ENCODE measurements at regions not wholly inside any gene's neighbourhood (a gene's known extent, or its start where the extent isn't known, plus 50 kb on each side); places are given as distances from the start of the nearest gene placed in this dataset.

GRCh38 chr5:159385536-159385935, 55.2 kb upstream of the IL12B start:
- no peak for TF ChIP-seq ZFX (IDR thresholded peaks at IDR 0.05; ENCODE audit: borderline replicate concordance)
- TF ChIP-seq, protein P1, sequence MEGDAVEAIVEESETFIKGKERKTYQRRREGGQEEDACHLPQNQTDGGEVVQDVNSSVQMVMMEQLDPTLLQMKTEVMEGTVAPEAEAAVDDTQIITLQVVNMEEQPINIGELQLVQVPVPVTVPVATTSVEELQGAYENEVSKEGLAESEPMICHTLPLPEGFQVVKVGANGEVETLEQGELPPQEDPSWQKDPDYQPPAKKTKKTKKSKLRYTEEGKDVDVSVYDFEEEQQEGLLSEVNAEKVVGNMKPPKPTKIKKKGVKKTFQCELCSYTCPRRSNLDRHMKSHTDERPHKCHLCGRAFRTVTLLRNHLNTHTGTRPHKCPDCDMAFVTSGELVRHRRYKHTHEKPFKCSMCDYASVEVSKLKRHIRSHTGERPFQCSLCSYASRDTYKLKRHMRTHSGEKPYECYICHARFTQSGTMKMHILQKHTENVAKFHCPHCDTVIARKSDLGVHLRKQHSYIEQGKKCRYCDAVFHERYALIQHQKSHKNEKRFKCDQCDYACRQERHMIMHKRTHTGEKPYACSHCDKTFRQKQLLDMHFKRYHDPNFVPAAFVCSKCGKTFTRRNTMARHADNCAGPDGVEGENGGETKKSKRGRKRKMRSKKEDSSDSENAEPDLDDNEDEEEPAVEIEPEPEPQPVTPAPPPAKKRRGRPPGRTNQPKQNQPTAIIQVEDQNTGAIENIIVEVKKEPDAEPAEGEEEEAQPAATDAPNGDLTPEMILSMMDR (IDR thresholded peaks at IDR 0.05), result no peak

DNA sequence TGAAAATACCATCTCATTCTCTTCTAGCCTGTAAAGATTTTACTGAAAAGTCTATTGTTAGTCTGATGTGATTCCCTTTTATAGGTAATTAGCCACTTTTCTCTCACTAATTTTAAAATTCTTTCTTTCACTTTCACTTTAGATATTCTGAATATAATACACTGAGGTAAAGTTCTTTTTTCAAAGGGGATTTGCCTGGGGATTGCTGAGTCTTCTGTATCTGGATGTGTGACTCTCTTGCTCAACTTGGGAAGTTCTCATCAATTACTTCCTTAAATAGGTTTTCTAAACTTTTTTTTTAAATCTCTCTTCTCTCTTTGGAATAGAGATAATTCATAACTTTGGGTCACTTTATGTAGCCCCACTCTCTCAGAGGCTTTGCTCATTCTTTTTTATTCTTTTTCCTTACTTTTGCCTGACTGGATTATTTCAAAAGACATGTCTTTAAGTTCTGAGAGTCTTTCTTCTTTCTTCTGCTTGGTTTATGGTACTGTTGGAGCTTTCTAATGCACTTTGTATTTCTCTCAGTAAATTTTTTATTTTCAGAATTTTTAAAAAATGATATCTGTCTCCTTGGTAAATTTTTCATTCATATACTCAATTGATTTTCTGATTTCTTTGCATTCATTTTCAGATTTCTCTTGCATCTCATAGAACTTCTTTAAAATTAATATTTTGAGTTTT, 55.9 kb upstream of the IL12B start:
- TF ChIP-seq ZFX (IDR thresholded peaks at IDR 0.05; ENCODE audit: borderline replicate concordance), result no peak
- TF ChIP-seq, protein P1 (IDR thresholded peaks at IDR 0.05), result no peak
- no peak overlapping the region for H3K27ac ChIP-seq

More at GRCh38 chr5:159385536-159385935, 55.2 kb upstream of the IL12B start:
- no peak overlapping the region for H3K27ac ChIP-seq

GRCh38 chr5:159392871-159393270, 62.6 kb upstream of the IL12B start:
- no peak for TF ChIP-seq ZFX (IDR thresholded peaks at IDR 0.05; ENCODE audit: borderline replicate concordance)
- TF ChIP-seq, protein P1 (IDR thresholded peaks at IDR 0.05), result no peak
- H3K27ac ChIP-seq, result no peak overlapping the region

- no peak for TF ChIP-seq ZFX (IDR thresholded peaks at IDR 0.05; ENCODE audit: borderline replicate concordance)
- TF ChIP-seq, protein P1 (IDR thresholded peaks at IDR 0.05), result no peak
These were observed 63.6 kb upstream of the IL12B start for GRCh38 chr5:159393854-159394274.

GRCh38 chr5:159395202-159395601, 64.9 kb upstream of the IL12B start:
- TF ChIP-seq, protein P1 (IDR thresholded peaks at IDR 0.05), result no peak
- no peak for TF ChIP-seq ZFX (IDR thresholded peaks at IDR 0.05; ENCODE audit: borderline replicate concordance)

More at GRCh38 chr5:159393854-159394274, 63.6 kb upstream of the IL12B start:
- no peak overlapping the region for H3K27ac ChIP-seq

GRCh38 chr5:159398936-159399335, 68.6 kb upstream of the IL12B start:
- no peak overlapping the region for H3K27ac ChIP-seq
- TF ChIP-seq ZFX (IDR thresholded peaks at IDR 0.05; ENCODE audit: borderline replicate concordance), result no peak
- TF ChIP-seq, protein P1 (IDR thresholded peaks at IDR 0.05), result no peak

More at GRCh38 chr5:159395202-159395601, 64.9 kb upstream of the IL12B start:
- no peak overlapping the region for H3K27ac ChIP-seq

GRCh38 chr5:159400476-159400875, 70.2 kb upstream of the IL12B start:
- H3K27ac ChIP-seq, result no peak overlapping the region
- TF ChIP-seq ZFX (IDR thresholded peaks at IDR 0.05; ENCODE audit: borderline replicate concordance), result no peak
- TF ChIP-seq, protein P1 (IDR thresholded peaks at IDR 0.05), result no peak
